ENCODE measurements at regions not wholly inside any gene's neighbourhood (a gene's known extent, or its start where the extent isn't known, plus 50 kb on each side); places are given as distances from the start of the nearest gene placed in this dataset.

- Histone ChIP-seq H3K9me3 (ENCODE audit: insufficient read depth, low read depth, low read length) (no peaks in the 10 kb centered on the region), H2AFZ (ENCODE audit: low read depth, low read length) (no peak overlapping the region), H3K4me2 (ENCODE audit: low read length) (no peak overlapping the region), H3K36me3 (ENCODE audit: insufficient read depth, low read length) (no peaks in the 10 kb centered on the region), H3K79me2 (ENCODE audit: insufficient read depth, low read length) (no peaks in the 10 kb centered on the region), H3K9ac (ENCODE audit: low read length) (no peak overlapping the region), H3K4me1 (ENCODE audit: insufficient read depth, low read length) (no peaks in the 10 kb centered on the region), H4K20me1 (ENCODE audit: insufficient read depth, low read length) (no peaks in the 10 kb centered on the region), H3K27ac (ENCODE audit: low read depth, low read length) (no peak overlapping the region), H3K27me3 (ENCODE audit: insufficient read depth, low read length) (no peaks in the 10 kb centered on the region), H3K4me3 (ENCODE audit: insufficient read depth, low read depth, low read length) (no peak overlapping the region)
- no peaks in the 10 kb centered on the region for H3K4me1 Mint-ChIP-seq (ENCODE audit: low read depth, unreplicated experiment)
- no peak overlapping the region for H3K4me3 Mint-ChIP-seq (ENCODE audit: unreplicated experiment)
- DNase-seq (ENCODE audit: low read depth) = no peak
- H3K27ac Mint-ChIP-seq (ENCODE audit: unreplicated experiment) = no peak overlapping the region
- H3K9me3 Mint-ChIP-seq (ENCODE audit: unreplicated experiment) = no peaks in the 10 kb centered on the region
- H3K36me3 Mint-ChIP-seq (ENCODE audit: low read depth, unreplicated experiment) = no peaks in the 10 kb centered on the region
- no peak for FAIRE-seq
- no peaks in the 10 kb centered on the region for H3K27me3 Mint-ChIP-seq (ENCODE audit: low read depth, unreplicated experiment)
- no peak for TF ChIP-seq EZH2 (IDR thresholded peaks at IDR 0.05; ENCODE audit: insufficient read depth, low read length)
- TF ChIP-seq, protein P1, sequence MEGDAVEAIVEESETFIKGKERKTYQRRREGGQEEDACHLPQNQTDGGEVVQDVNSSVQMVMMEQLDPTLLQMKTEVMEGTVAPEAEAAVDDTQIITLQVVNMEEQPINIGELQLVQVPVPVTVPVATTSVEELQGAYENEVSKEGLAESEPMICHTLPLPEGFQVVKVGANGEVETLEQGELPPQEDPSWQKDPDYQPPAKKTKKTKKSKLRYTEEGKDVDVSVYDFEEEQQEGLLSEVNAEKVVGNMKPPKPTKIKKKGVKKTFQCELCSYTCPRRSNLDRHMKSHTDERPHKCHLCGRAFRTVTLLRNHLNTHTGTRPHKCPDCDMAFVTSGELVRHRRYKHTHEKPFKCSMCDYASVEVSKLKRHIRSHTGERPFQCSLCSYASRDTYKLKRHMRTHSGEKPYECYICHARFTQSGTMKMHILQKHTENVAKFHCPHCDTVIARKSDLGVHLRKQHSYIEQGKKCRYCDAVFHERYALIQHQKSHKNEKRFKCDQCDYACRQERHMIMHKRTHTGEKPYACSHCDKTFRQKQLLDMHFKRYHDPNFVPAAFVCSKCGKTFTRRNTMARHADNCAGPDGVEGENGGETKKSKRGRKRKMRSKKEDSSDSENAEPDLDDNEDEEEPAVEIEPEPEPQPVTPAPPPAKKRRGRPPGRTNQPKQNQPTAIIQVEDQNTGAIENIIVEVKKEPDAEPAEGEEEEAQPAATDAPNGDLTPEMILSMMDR (IDR thresholded peaks at IDR 0.05; ENCODE audit: insufficient read depth, low read depth, low read length) = no peak
Observed at GRCh38 chr15:46231786-46232185, 597.0 kb downstream of the SQOR start.

- Histone ChIP-seq H3K9ac (ENCODE audit: low read length) (no peak overlapping the region), H3K27me3 (ENCODE audit: insufficient read depth, low read length) (no peaks in the 10 kb centered on the region), H3K4me3 (ENCODE audit: insufficient read depth, low read depth, low read length) (no peak overlapping the region), H3K79me2 (ENCODE audit: insufficient read depth, low read length) (no peaks in the 10 kb centered on the region), H2AFZ (ENCODE audit: low read depth, low read length) (no peak overlapping the region), H3K4me2 (ENCODE audit: low read length) (no peak overlapping the region), H3K36me3 (ENCODE audit: insufficient read depth, low read length) (no peaks in the 10 kb centered on the region), H3K9me3 (ENCODE audit: insufficient read depth, low read depth, low read length) (no peaks in the 10 kb centered on the region), H3K4me1 (ENCODE audit: insufficient read depth, low read length) (no peaks in the 10 kb centered on the region), H4K20me1 (ENCODE audit: insufficient read depth, low read length) (no peaks in the 10 kb centered on the region), H3K27ac (ENCODE audit: low read depth, low read length) (no peak overlapping the region)
- Mint-ChIP-seq H3K9me3 (ENCODE audit: unreplicated experiment) (no peaks in the 10 kb centered on the region), H3K4me1 (ENCODE audit: low read depth, unreplicated experiment) (no peaks in the 10 kb centered on the region), H3K36me3 (ENCODE audit: low read depth, unreplicated experiment) (no peaks in the 10 kb centered on the region), H3K4me3 (ENCODE audit: unreplicated experiment) (no peak overlapping the region), H3K27me3 (ENCODE audit: low read depth, unreplicated experiment) (no peaks in the 10 kb centered on the region), H3K27ac (ENCODE audit: unreplicated experiment) (no peak overlapping the region)
- DNase-seq (ENCODE audit: low read depth) (no peak), FAIRE-seq (no peak)
- TF ChIP-seq, protein P1 (IDR thresholded peaks at IDR 0.05; ENCODE audit: insufficient read depth, low read depth, low read length) = no peak
- no peak for TF ChIP-seq EZH2 (IDR thresholded peaks at IDR 0.05; ENCODE audit: insufficient read depth, low read length)
Observed at GRCh38 chr15:46232471-46232870, 597.6 kb downstream of the SQOR start.

- Histone ChIP-seq H3K4me2 (ENCODE audit: low read length) (no peak overlapping the region), H3K79me2 (ENCODE audit: insufficient read depth, low read length) (no peaks in the 10 kb centered on the region), H3K36me3 (ENCODE audit: insufficient read depth, low read length) (no peaks in the 10 kb centered on the region), H2AFZ (ENCODE audit: low read depth, low read length) (no peak overlapping the region), H3K27ac (ENCODE audit: low read depth, low read length) (no peak overlapping the region), H3K4me3 (ENCODE audit: insufficient read depth, low read depth, low read length) (no peak overlapping the region), H3K9ac (ENCODE audit: low read length) (no peak overlapping the region), H4K20me1 (ENCODE audit: insufficient read depth, low read length) (no peaks in the 10 kb centered on the region), H3K27me3 (ENCODE audit: insufficient read depth, low read length) (no peaks in the 10 kb centered on the region), H3K4me1 (ENCODE audit: insufficient read depth, low read length) (no peaks in the 10 kb centered on the region), H3K9me3 (ENCODE audit: insufficient read depth, low read depth, low read length) (no peaks in the 10 kb centered on the region)
- Mint-ChIP-seq H3K4me1 (ENCODE audit: low read depth, unreplicated experiment) (no peaks in the 10 kb centered on the region), H3K9me3 (ENCODE audit: unreplicated experiment) (no peaks in the 10 kb centered on the region), H3K27me3 (ENCODE audit: low read depth, unreplicated experiment) (no peaks in the 10 kb centered on the region), H3K27ac (ENCODE audit: unreplicated experiment) (no peak overlapping the region), H3K36me3 (ENCODE audit: low read depth, unreplicated experiment) (no peaks in the 10 kb centered on the region), H3K4me3 (ENCODE audit: unreplicated experiment) (no peak overlapping the region)
- DNase-seq (ENCODE audit: low read depth) (no peak), FAIRE-seq (no peak)
- TF ChIP-seq EZH2 (IDR thresholded peaks at IDR 0.05; ENCODE audit: insufficient read depth, low read length) = no peak
- TF ChIP-seq, protein P1 (IDR thresholded peaks at IDR 0.05; ENCODE audit: insufficient read depth, low read depth, low read length) = no peak
Observed at GRCh38 chr15:46242935-46243334, 608.1 kb downstream of the SQOR start.

Data from astrocyte (in vitro differentiated cells and primary cell).